Neural cell (in vitro differentiated cells): ENCODE measurements at regions not wholly inside any gene's neighbourhood (a gene's known extent, or its start where the extent isn't known, plus 50 kb on each side); places are given as distances from the start of the nearest gene placed in this dataset.
"Not testable (repeated sequence)": the region's sequence is repeated elsewhere in the genome, so short reads cannot be mapped to it uniquely, and the experiment has no call there.

ENCODE experiments used
- H2AFZ ChIP-seq: fragments of 200-600, 300-800 bp; sonication (generic), shearing (Covaris generic); 2 replicates; pipeline ENCODE4 v1.6.0; 2014; ENCODE audit warnings: low read depth, mild to moderate bottlenecking, antibody characterized with exemption, low read length, moderate library complexity
- H3F3A ChIP-seq: fragments of 200-600 bp; shearing (Covaris generic); 2 replicates; pipeline ENCODE4 v1.6.1; 2016; ENCODE audit warnings: mild to moderate bottlenecking, moderate library complexity, mixed read lengths, antibody characterized with exemption, low read length; ENCODE audit not compliant: insufficient read depth, poor library complexity, severe bottlenecking
- H3K27ac ChIP-seq: fragments of 200-600, 300-800 bp; sonication (generic), shearing (Covaris generic); 2 replicates; pipeline ENCODE4 v1.5.1; 2014; ENCODE audit warnings: mild to moderate bottlenecking, low read length, moderate library complexity
- H3K27me3 ChIP-seq: fragments of 300-800, 200-600 bp; sonication (generic), shearing (Covaris generic); 2 replicates; pipeline ENCODE4 v1.6.0; 2014; ENCODE audit warnings: mild to moderate bottlenecking, low read depth, low read length, moderate library complexity; ENCODE audit not compliant: insufficient read depth
- H3K36me3 ChIP-seq: fragments of 300-800, 200-600 bp; sonication (generic), shearing (Covaris generic); 2 replicates; pipeline ENCODE4 v1.5.1; 2014; ENCODE audit warnings: mild to moderate bottlenecking, antibody characterized with exemption, low read length, moderate library complexity; ENCODE audit not compliant: insufficient read depth
- H3K4me2 ChIP-seq: fragments of 300-800, 200-600 bp; sonication (generic), shearing (Covaris generic); 2 replicates; pipeline ENCODE4 v1.6.0; 2014; ENCODE audit warnings: mild to moderate bottlenecking, low read length
- H3K4me3 ChIP-seq: fragments of 300-800, 200-600 bp; sonication (generic), shearing (Covaris generic); 2 replicates; pipeline ENCODE4 v1.5.1; 2014; ENCODE audit warnings: mild to moderate bottlenecking, low read length, moderate library complexity
- H3K79me2 ChIP-seq: fragments of 200-600 bp; shearing (Covaris generic); replicated peaks from 2 replicates; pipeline ENCODE4 v1.6.0; 2014; ENCODE audit warnings: mild to moderate bottlenecking, low read length, moderate library complexity; ENCODE audit not compliant: insufficient read depth
- H3K9ac ChIP-seq: fragments of 300-800, 200-600 bp; sonication (generic), shearing (Covaris generic); 2 replicates; pipeline ENCODE4 v1.6.1; 2016; ENCODE audit warnings: mild to moderate bottlenecking, low read length, mixed read lengths
- H3K9me2 ChIP-seq: fragments of 200-600 bp; shearing (Covaris generic); 2 replicates; pipeline ENCODE4 v1.6.1; 2016; ENCODE audit warnings: mild to moderate bottlenecking, low read length, mixed read lengths; ENCODE audit not compliant: insufficient read depth
- H3K9me3 ChIP-seq: fragments of 200-600, 300-800 bp; sonication (generic), shearing (Covaris generic); 2 replicates; pipeline ENCODE4 v1.6.1; 2016; ENCODE audit warnings: mild to moderate bottlenecking, mixed run types, low read length, moderate library complexity, mixed read lengths
- H4K20me1 ChIP-seq: fragments of 200-600 bp; shearing (Covaris generic); 2 replicates; pipeline ENCODE4 v1.6.1; 2016; ENCODE audit warnings: mild to moderate bottlenecking, mixed run types; ENCODE audit not compliant: insufficient read depth
- EP300 ChIP-seq: fragments of 450-650 bp; conservative IDR thresholded peaks from 2 replicates; pipeline ENCODE4 v1.6.1; 2014; ENCODE audit warnings: antibody characterized with exemption, mild to moderate bottlenecking, moderate library complexity; ENCODE audit not compliant: poor library complexity, severe bottlenecking
- EZH2 ChIP-seq: fragments of 200-600, 300-800 bp; shearing (Covaris generic), sonication (generic); IDR thresholded peaks from 2 replicates; pipeline ENCODE4 v1.6.1; 2014; ENCODE audit warnings: antibody characterized with exemption, low read length, borderline replicate concordance, mild to moderate bottlenecking; ENCODE audit not compliant: insufficient read depth, poor library complexity, severe bottlenecking
- MXI1 ChIP-seq: fragments of 450-650 bp; conservative IDR thresholded peaks from 2 replicates; pipeline ENCODE4 v1.6.1; 2014; ENCODE audit warnings: antibody characterized with exemption, mild to moderate bottlenecking; ENCODE audit not compliant: poor library complexity, severe bottlenecking
- POLR2AphosphoS5 ChIP-seq: IDR thresholded peaks from 2 replicates; pipeline ENCODE4 v1.6.1; 2012
- RAD21 ChIP-seq: fragments of 450-650 bp; conservative IDR thresholded peaks from 2 replicates; pipeline ENCODE4 v1.6.1; 2014; ENCODE audit warnings: antibody characterized with exemption, mild to moderate bottlenecking, moderate library complexity
- SMC3 ChIP-seq: fragments of 450-650 bp; conservative IDR thresholded peaks from 2 replicates; pipeline ENCODE4 v1.6.1; 2014; ENCODE audit warnings: antibody characterized with exemption, mild to moderate bottlenecking, moderate library complexity; ENCODE audit not compliant: poor library complexity
- TAF1 ChIP-seq: IDR thresholded peaks from 2 replicates; pipeline ENCODE4 v1.6.1; 2012; ENCODE audit warnings: low read depth
- TF ChIP-seq, protein P1 (sequence below): fragments of 450-650 bp; IDR thresholded peaks from 2 replicates; pipeline ENCODE4 v1.5.1; 2014; ENCODE audit warnings: antibody characterized with exemption, mild to moderate bottlenecking, moderate library complexity; ENCODE audit not compliant: poor library complexity, severe bottlenecking
- TF ChIP-seq, protein P2 (sequence below): IDR thresholded peaks from 2 replicates; pipeline ENCODE4 v1.6.1; 2012; ENCODE audit warnings: borderline replicate concordance

DNA sequence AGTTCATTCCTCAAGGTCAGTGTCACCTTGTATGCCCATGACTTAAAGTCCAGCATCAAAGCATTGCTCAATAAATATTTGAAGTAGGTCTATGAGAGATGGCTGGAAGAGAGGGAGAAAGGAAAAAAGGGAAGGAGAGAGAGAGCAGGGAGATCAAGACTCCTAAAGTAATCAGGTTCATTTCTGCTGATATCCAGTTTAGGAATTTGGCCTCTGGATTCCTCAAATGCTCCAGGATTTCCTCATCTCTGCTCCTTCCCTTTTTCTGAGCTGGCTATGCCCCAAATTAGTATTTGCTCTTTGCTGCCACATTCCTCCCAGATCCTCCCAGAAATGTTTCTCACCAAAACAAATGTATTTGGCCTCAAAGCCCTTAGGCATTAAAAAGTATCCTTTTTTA lies 739.4 kb upstream of the CHAC2 start:
- H3K27me3 ChIP-seq = no peaks in the 10 kb centered on the region
- H3F3A ChIP-seq = no peaks in the 10 kb centered on the region
- TF ChIP-seq, protein P1, sequence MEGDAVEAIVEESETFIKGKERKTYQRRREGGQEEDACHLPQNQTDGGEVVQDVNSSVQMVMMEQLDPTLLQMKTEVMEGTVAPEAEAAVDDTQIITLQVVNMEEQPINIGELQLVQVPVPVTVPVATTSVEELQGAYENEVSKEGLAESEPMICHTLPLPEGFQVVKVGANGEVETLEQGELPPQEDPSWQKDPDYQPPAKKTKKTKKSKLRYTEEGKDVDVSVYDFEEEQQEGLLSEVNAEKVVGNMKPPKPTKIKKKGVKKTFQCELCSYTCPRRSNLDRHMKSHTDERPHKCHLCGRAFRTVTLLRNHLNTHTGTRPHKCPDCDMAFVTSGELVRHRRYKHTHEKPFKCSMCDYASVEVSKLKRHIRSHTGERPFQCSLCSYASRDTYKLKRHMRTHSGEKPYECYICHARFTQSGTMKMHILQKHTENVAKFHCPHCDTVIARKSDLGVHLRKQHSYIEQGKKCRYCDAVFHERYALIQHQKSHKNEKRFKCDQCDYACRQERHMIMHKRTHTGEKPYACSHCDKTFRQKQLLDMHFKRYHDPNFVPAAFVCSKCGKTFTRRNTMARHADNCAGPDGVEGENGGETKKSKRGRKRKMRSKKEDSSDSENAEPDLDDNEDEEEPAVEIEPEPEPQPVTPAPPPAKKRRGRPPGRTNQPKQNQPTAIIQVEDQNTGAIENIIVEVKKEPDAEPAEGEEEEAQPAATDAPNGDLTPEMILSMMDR = no peak
- TF ChIP-seq TAF1 = no peak
- TF ChIP-seq SMC3 = no peak
- no peak for TF ChIP-seq EP300
- TF ChIP-seq, protein P2, sequence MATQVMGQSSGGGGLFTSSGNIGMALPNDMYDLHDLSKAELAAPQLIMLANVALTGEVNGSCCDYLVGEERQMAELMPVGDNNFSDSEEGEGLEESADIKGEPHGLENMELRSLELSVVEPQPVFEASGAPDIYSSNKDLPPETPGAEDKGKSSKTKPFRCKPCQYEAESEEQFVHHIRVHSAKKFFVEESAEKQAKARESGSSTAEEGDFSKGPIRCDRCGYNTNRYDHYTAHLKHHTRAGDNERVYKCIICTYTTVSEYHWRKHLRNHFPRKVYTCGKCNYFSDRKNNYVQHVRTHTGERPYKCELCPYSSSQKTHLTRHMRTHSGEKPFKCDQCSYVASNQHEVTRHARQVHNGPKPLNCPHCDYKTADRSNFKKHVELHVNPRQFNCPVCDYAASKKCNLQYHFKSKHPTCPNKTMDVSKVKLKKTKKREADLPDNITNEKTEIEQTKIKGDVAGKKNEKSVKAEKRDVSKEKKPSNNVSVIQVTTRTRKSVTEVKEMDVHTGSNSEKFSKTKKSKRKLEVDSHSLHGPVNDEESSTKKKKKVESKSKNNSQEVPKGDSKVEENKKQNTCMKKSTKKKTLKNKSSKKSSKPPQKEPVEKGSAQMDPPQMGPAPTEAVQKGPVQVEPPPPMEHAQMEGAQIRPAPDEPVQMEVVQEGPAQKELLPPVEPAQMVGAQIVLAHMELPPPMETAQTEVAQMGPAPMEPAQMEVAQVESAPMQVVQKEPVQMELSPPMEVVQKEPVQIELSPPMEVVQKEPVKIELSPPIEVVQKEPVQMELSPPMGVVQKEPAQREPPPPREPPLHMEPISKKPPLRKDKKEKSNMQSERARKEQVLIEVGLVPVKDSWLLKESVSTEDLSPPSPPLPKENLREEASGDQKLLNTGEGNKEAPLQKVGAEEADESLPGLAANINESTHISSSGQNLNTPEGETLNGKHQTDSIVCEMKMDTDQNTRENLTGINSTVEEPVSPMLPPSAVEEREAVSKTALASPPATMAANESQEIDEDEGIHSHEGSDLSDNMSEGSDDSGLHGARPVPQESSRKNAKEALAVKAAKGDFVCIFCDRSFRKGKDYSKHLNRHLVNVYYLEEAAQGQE = no peak
- no peak for TF ChIP-seq RAD21
- no peak for TF ChIP-seq MXI1
- no peak for TF ChIP-seq EZH2
- no peak for TF ChIP-seq POLR2AphosphoS5
- no peaks in the 10 kb centered on the region for H3K79me2 ChIP-seq
- no peak overlapping the region for H3K4me3 ChIP-seq
- H4K20me1 ChIP-seq = no peaks in the 10 kb centered on the region
- H3K9me2 ChIP-seq = no peaks in the 10 kb centered on the region
- no peak overlapping the region for H3K9ac ChIP-seq
- no peaks in the 10 kb centered on the region for H3K36me3 ChIP-seq
- H3K4me2 ChIP-seq = no peak overlapping the region
- H3K27ac ChIP-seq = no peak overlapping the region
- H3K9me3 ChIP-seq = no peaks in the 10 kb centered on the region
- no peak overlapping the region for H2AFZ ChIP-seq

DNA sequence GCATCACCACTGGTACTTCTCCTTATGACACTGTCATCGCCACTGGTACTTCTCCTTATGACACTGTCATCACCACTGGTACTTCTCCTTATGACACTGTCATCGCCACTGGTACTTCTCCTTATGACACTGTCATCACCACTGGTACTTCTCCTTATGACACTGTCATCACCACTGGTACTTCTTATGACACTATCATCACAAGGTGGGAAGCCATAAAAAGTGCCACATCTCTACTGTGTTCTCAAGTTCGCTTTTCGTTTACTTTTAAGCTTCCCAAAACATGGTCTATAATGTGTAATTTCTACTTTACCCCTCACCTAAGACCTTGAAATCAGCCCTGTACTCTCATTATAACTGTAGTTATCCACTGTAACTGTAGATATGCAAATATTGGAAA lies 745.4 kb upstream of the CHAC2 start:
- not testable (repeated sequence) for H3K4me2 ChIP-seq, H3K4me3 ChIP-seq, H3F3A ChIP-seq, H3K27me3 ChIP-seq, H3K9me2 ChIP-seq, H3K79me2 ChIP-seq, H3K27ac ChIP-seq, H3K36me3 ChIP-seq, H2AFZ ChIP-seq, H4K20me1 ChIP-seq, H3K9ac ChIP-seq, H3K9me3 ChIP-seq

DNA sequence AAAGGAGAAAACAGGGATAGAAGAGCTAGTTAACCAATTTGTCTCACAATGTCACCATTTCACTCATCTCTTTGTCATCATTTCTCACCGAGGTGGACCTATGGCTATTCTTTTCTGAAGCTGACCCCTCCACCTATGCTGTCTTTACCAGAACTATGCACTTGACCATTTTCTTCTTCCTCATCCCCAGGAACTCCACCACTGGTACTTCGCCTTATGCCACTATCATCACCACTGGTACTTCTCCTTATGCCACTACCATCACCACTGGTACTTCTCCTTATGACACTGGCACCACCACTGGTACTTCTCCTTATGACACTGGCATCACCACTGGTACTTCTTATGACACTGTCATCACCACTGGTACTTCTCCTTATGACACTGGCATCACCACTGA lies 745.8 kb upstream of the CHAC2 start:
- H3K9me3 ChIP-seq = no peaks in the 10 kb centered on the region
- no peak overlapping the region for H3K9ac ChIP-seq
- no peaks in the 10 kb centered on the region for H4K20me1 ChIP-seq
- H3K27me3 ChIP-seq = no peaks in the 10 kb centered on the region
- H3F3A ChIP-seq = no peaks in the 10 kb centered on the region
- H3K36me3 ChIP-seq = no peaks in the 10 kb centered on the region
- H3K4me3 ChIP-seq = no peak overlapping the region
- H3K27ac ChIP-seq = no peak overlapping the region
- no peaks in the 10 kb centered on the region for H3K9me2 ChIP-seq
- H3K4me2 ChIP-seq = no peak overlapping the region
- TF ChIP-seq EP300 (no peak), SMC3 (no peak), POLR2AphosphoS5 (no peak), RAD21 (no peak), EZH2 (no peak), MXI1 (no peak), TAF1 (no peak)
- TF ChIP-seq, protein P2 = no peak
- TF ChIP-seq, protein P1 = no peak
- no peak overlapping the region for H2AFZ ChIP-seq
- H3K79me2 ChIP-seq = no peaks in the 10 kb centered on the region
